HepG2 (cell line): ENCODE measurements at regions not wholly inside any gene's neighbourhood (a gene's known extent, or its start where the extent isn't known, plus 50 kb on each side); places are given as distances from the start of the nearest gene placed in this dataset.

ENCODE experiments used
- ATAC-seq: fragments of 200-7000 bp; cut with Tn5 transposase; 3 replicates; pipeline ENCODE4 v1.9.1; 2020; ENCODE audit warnings: mild to moderate bottlenecking, moderate library complexity
- BruUV-seq: library from RNA; stranded (reverse); fragments of 400-500 nt; replicated peaks from 2 replicates; lab custom pipeline; 2021; lab: Mats Ljungman, UMichigan
- CTCF ChIA-PET: fragments of 300-600 bp; formaldehyde crosslinking; extraction: SDS; loops from one replicate; lab custom pipeline; 2021; ENCODE audit warnings: low total read pairs, inconsistent platforms, low intra/inter-chr PET ratio; lab: Yijun Ruan, JAX
- POLR2A ChIA-PET: fragments of 350-600 bp; sonication (Branson Sonifier 250); formaldehyde crosslinking; loops from one replicate; lab custom pipeline; 2020; ENCODE audit warnings: antibody characterized with exemption, inconsistent platforms; lab: Yijun Ruan, JAX
- DNase-seq: peaks from one replicate; pipeline ENCODE4 v3.0.0-alpha.2; 2015; ENCODE audit warnings: low spot score
- FAIRE-seq: peaks from 3 replicates; lab custom pipeline; 2011; peaks lifted over from hg19 to GRCh38; lab: Jason Lieb, UNC
- H2AFZ ChIP-seq: one replicate; pipeline ENCODE4 v1.6.1; 2011; ENCODE audit warnings: low read length, inconsistent platforms
- H3K27ac ChIP-seq: fragments of 300-600 bp; 3 replicates; pipeline ENCODE4 v1.8.0; 2011; ENCODE audit warnings: mixed run types, mild to moderate bottlenecking, mixed read lengths, low read length, inconsistent platforms; ENCODE audit not compliant: insufficient read depth; ENCODE audit errors: extremely low read length
- H3K27me3 ChIP-seq, 2 experiments: fragments of 200-600 bp in 1 of 2; 2 replicates in 1 of 2; 3 replicates in 1 of 2; pipeline versions ENCODE4 v1.6.0 to v1.8.0; 2011; ENCODE audit warnings: low read length in 2 of 2, mild to moderate bottlenecking in 2 of 2, moderate library complexity in 2 of 2, inconsistent platforms in 1 of 2; ENCODE audit not compliant: insufficient read depth in 2 of 2, control insufficient read depth in 1 of 2
- H3K36me3 ChIP-seq, 2 experiments: fragments of 200-600 bp in 1 of 2; replicated peaks in 1 of 2; 2 replicates in 1 of 2; 3 replicates in 1 of 2; pipeline versions ENCODE4 v1.5.1 to v1.8.0; 2011; ENCODE audit warnings: low read length in 2 of 2, inconsistent platforms in 1 of 2; ENCODE audit not compliant: insufficient read depth in 2 of 2, control insufficient read depth in 1 of 2
- H3K4me1 ChIP-seq: 2 replicates; pipeline ENCODE4 v1.5.1; 2012; ENCODE audit warnings: low read length, inconsistent platforms; ENCODE audit not compliant: insufficient read depth
- H3K4me2 ChIP-seq: 2 replicates; pipeline ENCODE4 v1.6.0; 2011; ENCODE audit warnings: low read depth, low read length, inconsistent platforms
- H3K4me3 ChIP-seq, 3 experiments: fragments of 200-600 bp in 1 of 3; sonication (generic), shearing (Covaris generic) in 1 of 3; replicated peaks in 1 of 3; 2 replicates each; pipeline ENCODE4 v1.5.1; 2011 to 2016; ENCODE audit warnings: low read length in 3 of 3, inconsistent platforms in 2 of 3, low read depth in 2 of 3, mild to moderate bottlenecking in 2 of 3, control low read depth in 1 of 3, mixed read lengths in 1 of 3; ENCODE audit not compliant: insufficient read depth in 1 of 3
- H3K79me2 ChIP-seq: one replicate; pipeline ENCODE4 v1.6.1; 2011; ENCODE audit warnings: low read length, inconsistent platforms; ENCODE audit not compliant: insufficient read depth
- H3K9ac ChIP-seq: 2 replicates; pipeline ENCODE4 v1.6.0; 2011; ENCODE audit warnings: mild to moderate bottlenecking, low read depth, low read length, inconsistent platforms; ENCODE audit not compliant: insufficient read depth
- H3K9me3 ChIP-seq: 2 replicates; pipeline ENCODE4 v1.5.1; 2012; ENCODE audit warnings: mild to moderate bottlenecking, low read length
- H4K20me1 ChIP-seq: 2 replicates; pipeline ENCODE4 v1.6.0; 2011; ENCODE audit warnings: inconsistent platforms, mild to moderate bottlenecking, low read length, moderate library complexity; ENCODE audit not compliant: insufficient read depth
- ARNT ChIP-seq: fragments of 450-650 bp; IDR thresholded peaks from 2 replicates; pipeline ENCODE4 v1.6.1; 2017
- ERF ChIP-seq: IDR thresholded peaks from 2 replicates; pipeline ENCODE4 v1.6.1; 2018; ENCODE audit warnings: missing biosample characterization, missing genetic modification reagents
- FOXC1 ChIP-seq: sonication (generic); formaldehyde crosslinking; IDR thresholded peaks from 2 replicates; pipeline ENCODE4 v1.8.0; 2022; ENCODE audit warnings: mild to moderate bottlenecking, missing genetic modification reagents, borderline replicate concordance
- IKZF4 ChIP-seq: sonication (generic); formaldehyde crosslinking; IDR thresholded peaks from 2 replicates; pipeline ENCODE4 v1.5.1; 2020; ENCODE audit warnings: borderline replicate concordance, mild to moderate bottlenecking, low read depth, missing genetic modification reagents; ENCODE audit errors: not compliant biosample characterization
- KAT2B ChIP-seq: fragments of 150-350 bp; IDR thresholded peaks from 2 replicates; pipeline ENCODE4 v1.6.1; 2014; ENCODE audit warnings: low read depth, low read length, borderline replicate concordance
- KDM5A ChIP-seq: fragments of 200-600 bp; sonication (generic); IDR thresholded peaks from 2 replicates; pipeline ENCODE4 v1.7.0; 2018; ENCODE audit warnings: antibody characterized with exemption, mild to moderate bottlenecking, low read length, borderline replicate concordance
- KDM6A ChIP-seq: IDR thresholded peaks from 2 replicates; pipeline ENCODE4 v1.6.1; 2016; ENCODE audit warnings: low read depth
- MAF1 ChIP-seq: sonication (generic); formaldehyde crosslinking; IDR thresholded peaks from 2 replicates; pipeline ENCODE4 v1.5.0; 2020; ENCODE audit warnings: missing genetic modification reagents, borderline replicate concordance
- NR3C1 ChIP-seq: sonication (generic); formaldehyde crosslinking; IDR thresholded peaks from 2 replicates; pipeline ENCODE4 v1.4.0; 2020; ENCODE audit warnings: missing genetic modification reagents
- ZNF230 ChIP-seq: sonication (generic); formaldehyde crosslinking; IDR thresholded peaks from 2 replicates; pipeline ENCODE4 v1.4.0; 2020; ENCODE audit warnings: mild to moderate bottlenecking, missing genetic modification reagents
- ZNF317 ChIP-seq: sonication (generic); formaldehyde crosslinking; IDR thresholded peaks from 2 replicates; pipeline ENCODE4 v1.5.0; 2020; ENCODE audit warnings: mild to moderate bottlenecking, missing genetic modification reagents
- ZNF619 ChIP-seq: sonication (generic); formaldehyde crosslinking; IDR thresholded peaks from 2 replicates; pipeline ENCODE4 v1.4.0; 2020; ENCODE audit warnings: mild to moderate bottlenecking, missing genetic modification reagents
- ZNF660 ChIP-seq: sonication (generic); formaldehyde crosslinking; IDR thresholded peaks from 2 replicates; pipeline ENCODE4 v1.5.1; 2020; ENCODE audit warnings: mild to moderate bottlenecking, low read depth, missing genetic modification reagents, borderline replicate concordance
- ZSCAN21 ChIP-seq: sonication (generic); formaldehyde crosslinking; IDR thresholded peaks from 2 replicates; pipeline ENCODE4 v1.8.0; 2022; ENCODE audit warnings: mild to moderate bottlenecking, missing genetic modification reagents, moderate library complexity, borderline replicate concordance
- WGBS: methylation state at CpG from one replicate; pipeline ENCODE4 v1.1.6; 2017; ENCODE audit warnings: low lambda C conversion rate; 5-methylcytosine and 5-hydroxymethylcytosine counted together
- in situ Hi-C: cut with HindIII; loops from 2 replicates; pipeline ENCODE4 v1.10.0; 2017; ENCODE audit warnings: low pct_unique_long_range_greater_than_20kb; ENCODE audit not compliant: extremely low pct_ligation_motif_present
- intact Hi-C: fragments of 100-400 bp; cut with micrococcal nuclease; formaldehyde crosslinking; loops from one replicate; pipeline ENCODE4 v1.10.0; 2022; ENCODE audit not compliant: unreplicated experiment
- TF ChIP-seq, protein P1 (sequence below), 2 experiments: sonication (generic) in 1 of 2; formaldehyde crosslinking in 1 of 2; IDR thresholded peaks; 2 replicates each; pipeline versions ENCODE4 v1.4.0 to v1.6.1; 2016 to 2020; ENCODE audit warnings: borderline replicate concordance in 1 of 2, low read depth in 1 of 2, mild to moderate bottlenecking in 1 of 2, missing genetic modification reagents in 1 of 2
- TF ChIP-seq, protein P2 (sequence below): sonication (generic); formaldehyde crosslinking; IDR thresholded peaks from 2 replicates; pipeline ENCODE4 v1.4.0; 2020; ENCODE audit warnings: mild to moderate bottlenecking, missing genetic modification reagents

DNA sequence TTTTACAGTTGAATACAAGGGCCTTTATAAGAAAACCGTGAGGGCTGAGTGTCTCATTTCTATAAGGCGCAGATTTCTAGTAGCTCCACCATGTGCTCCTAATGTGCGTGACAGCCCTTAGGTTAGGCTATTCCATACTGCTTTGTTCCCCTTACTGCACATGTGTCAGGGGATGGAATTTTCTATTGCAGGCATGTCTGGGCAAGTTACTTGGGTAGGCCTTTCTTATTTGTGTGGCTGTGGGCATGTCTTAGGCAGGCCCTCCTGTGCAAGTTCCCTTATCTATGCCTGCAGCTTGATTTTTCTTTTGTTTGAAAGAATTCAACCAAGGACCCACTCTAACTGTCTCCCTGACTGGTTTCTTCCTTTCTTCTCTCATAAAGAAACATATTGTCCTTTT is 434.2 kb upstream of the CNTN3 start (continued):
- TF ChIP-seq, protein P1, sequence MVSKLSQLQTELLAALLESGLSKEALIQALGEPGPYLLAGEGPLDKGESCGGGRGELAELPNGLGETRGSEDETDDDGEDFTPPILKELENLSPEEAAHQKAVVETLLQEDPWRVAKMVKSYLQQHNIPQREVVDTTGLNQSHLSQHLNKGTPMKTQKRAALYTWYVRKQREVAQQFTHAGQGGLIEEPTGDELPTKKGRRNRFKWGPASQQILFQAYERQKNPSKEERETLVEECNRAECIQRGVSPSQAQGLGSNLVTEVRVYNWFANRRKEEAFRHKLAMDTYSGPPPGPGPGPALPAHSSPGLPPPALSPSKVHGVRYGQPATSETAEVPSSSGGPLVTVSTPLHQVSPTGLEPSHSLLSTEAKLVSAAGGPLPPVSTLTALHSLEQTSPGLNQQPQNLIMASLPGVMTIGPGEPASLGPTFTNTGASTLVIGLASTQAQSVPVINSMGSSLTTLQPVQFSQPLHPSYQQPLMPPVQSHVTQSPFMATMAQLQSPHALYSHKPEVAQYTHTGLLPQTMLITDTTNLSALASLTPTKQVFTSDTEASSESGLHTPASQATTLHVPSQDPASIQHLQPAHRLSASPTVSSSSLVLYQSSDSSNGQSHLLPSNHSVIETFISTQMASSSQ (IDR thresholded peaks at IDR 0.05; ENCODE audit: low read depth) = no peak
- TF ChIP-seq, protein P1 (CRISPR knock-in tag; IDR thresholded peaks at IDR 0.05; ENCODE audit: borderline replicate concordance) = no peak
- no peak for TF ChIP-seq FOXC1 (CRISPR knock-in tag)

DNA sequence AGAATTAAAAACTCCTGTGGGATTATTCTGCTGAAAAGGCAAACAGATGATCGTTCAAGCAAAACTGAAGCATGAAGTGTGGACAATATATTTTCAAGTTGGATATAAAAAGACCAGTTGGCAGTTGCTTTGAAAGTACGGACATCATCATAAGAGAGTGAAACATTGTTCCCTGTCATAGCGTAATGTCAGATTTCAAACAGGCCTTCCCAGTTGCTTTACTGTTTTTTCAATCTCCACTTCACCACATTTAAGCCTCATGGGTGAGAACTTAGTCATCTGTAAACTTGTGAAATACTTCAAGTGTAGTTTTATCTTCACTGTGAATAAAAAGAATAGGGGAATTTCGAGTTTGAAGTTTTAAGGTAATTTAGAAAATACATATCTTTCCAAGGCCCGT is 435.1 kb upstream of the CNTN3 start:
- Histone ChIP-seq H4K20me1 (no peaks in the 10 kb centered on the region), H3K4me1 (no peaks in the 10 kb centered on the region), H3K27me3 (no peaks in the 10 kb centered on the region), H3K27ac (no peak overlapping the region), H3K9ac (no peak overlapping the region), H3K9me3 (peaks cover 65% of the 10 kb centered on the region), H3K4me2 (no peak overlapping the region), H3K36me3 (no peaks in the 10 kb centered on the region), H2AFZ (no peak overlapping the region), H3K79me2 (no peaks in the 10 kb centered on the region), H3K4me3 (no peak overlapping the region)
- BruUV-seq = no TSS peak
- no peak for ATAC-seq
- in situ Hi-C loops (no loop called here), intact Hi-C loops (no loop called here)
- FAIRE-seq = no peak
- ChIA-PET POLR2A (no interaction called here), CTCF (no interaction called here)
- 10% methylated on average over 5 of the region's 5 CpGs for WGBS
- TF ChIP-seq ZNF317 (CRISPR knock-in tag) (no peak), ZNF660 (CRISPR knock-in tag) (no peak), MAF1 (no peak), KAT2B (no peak), ARNT (no peak), KDM5A (no peak), ZNF230 (CRISPR knock-in tag) (no peak), ZNF619 (CRISPR knock-in tag) (no peak), ERF (CRISPR knock-in tag) (no peak), NR3C1 (CRISPR knock-in tag) (no peak), ZSCAN21 (no peak), KDM6A (CRISPR knock-in tag) (no peak), IKZF4 (CRISPR knock-in tag) (no peak)
- TF ChIP-seq, protein P2, sequence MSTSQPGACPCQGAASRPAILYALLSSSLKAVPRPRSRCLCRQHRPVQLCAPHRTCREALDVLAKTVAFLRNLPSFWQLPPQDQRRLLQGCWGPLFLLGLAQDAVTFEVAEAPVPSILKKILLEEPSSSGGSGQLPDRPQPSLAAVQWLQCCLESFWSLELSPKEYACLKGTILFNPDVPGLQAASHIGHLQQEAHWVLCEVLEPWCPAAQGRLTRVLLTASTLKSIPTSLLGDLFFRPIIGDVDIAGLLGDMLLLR (CRISPR knock-in tag) = no peak
- no peak for DNase-seq
